Suprapubic skin (tissue), 4 donors: ENCODE measurements at regions not wholly inside any gene's neighbourhood (a gene's known extent, or its start where the extent isn't known, plus 50 kb on each side); places are given as distances from the start of the nearest gene placed in this dataset.

Source experiments
- DNase-seq, 2 donors: peaks; one replicate each; pipeline ENCODE4 v3.0.0-alpha.2; 2019; ENCODE audit warnings: low spot score in 2 of 2
- H3K27ac ChIP-seq: fragments of 200-600 bp; sonication (generic); one replicate; pipeline ENCODE4 v1.5.1; 2019
- H3K27me3 ChIP-seq: fragments of 200-600 bp; sonication (generic); one replicate; pipeline ENCODE4 v1.5.1; 2019
- H3K36me3 ChIP-seq: fragments of 200-600 bp; sonication (generic); one replicate; pipeline ENCODE4 v1.5.1; 2019
- H3K4me1 ChIP-seq: fragments of 200-600 bp; sonication (generic); one replicate; pipeline ENCODE4 v1.5.1; 2019
- H3K4me3 ChIP-seq: fragments of 200-600 bp; sonication (generic); one replicate; pipeline ENCODE4 v1.5.1; 2019; ENCODE audit warnings: mild to moderate bottlenecking
- H3K9me3 ChIP-seq: fragments of 200-600 bp; sonication (generic); one replicate; pipeline ENCODE4 v1.5.1; 2019
- CTCF ChIP-seq, 2 donors: fragments of 200-600 bp in 1 of 2; fragments of 450-650 bp in 1 of 2; sonication (generic) in 1 of 2; IDR thresholded peaks; one replicate each; pipeline ENCODE4 v1.5.1; 2016 to 2019; ENCODE audit warnings: antibody characterized with exemption in 2 of 2, mild to moderate bottlenecking in 1 of 2, moderate library complexity in 1 of 2
- EP300 ChIP-seq: sonication (generic); formaldehyde crosslinking; IDR thresholded peaks from one replicate; pipeline ENCODE4 v1.6.1; 2017; ENCODE audit warnings: antibody characterized with exemption
- POLR2A ChIP-seq, 2 donors: fragments of 450-650 bp; IDR thresholded peaks; one replicate each; pipeline ENCODE4 v1.6.1; 2017; ENCODE audit warnings: antibody characterized with exemption in 2 of 2, mild to moderate bottlenecking in 2 of 2, moderate library complexity in 2 of 2
- POLR2AphosphoS5 ChIP-seq, 3 donors: sonication (generic); formaldehyde crosslinking; IDR thresholded peaks; one replicate each; pipeline ENCODE4 v1.6.1; 2017; ENCODE audit warnings: antibody characterized with exemption in 3 of 3
- WGBS: methylation state at CpG from one replicate; pipeline ENCODE4 v1.1.5; 2018; 5-methylcytosine and 5-hydroxymethylcytosine counted together

DNA sequence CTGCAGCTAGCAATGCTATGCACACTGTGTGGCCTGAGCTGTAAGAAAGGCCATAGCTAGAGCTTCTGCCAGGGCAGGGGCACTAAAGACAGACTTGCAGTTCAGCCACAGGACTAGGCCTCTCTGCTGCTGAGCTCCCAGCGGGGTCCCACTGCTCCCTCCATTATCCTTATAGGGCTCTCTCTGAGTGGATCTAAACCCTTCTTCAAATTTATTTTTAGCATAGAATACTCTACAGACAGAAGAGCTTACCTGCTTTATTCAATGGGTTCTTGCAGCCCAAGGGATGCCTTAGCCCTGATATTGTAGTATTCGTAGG is 100.9 kb upstream of the MLN start:
- no peaks in the 10 kb centered on the region for H3K36me3 ChIP-seq
- H3K27ac ChIP-seq = no peak overlapping the region
- H3K9me3 ChIP-seq = no peaks in the 10 kb centered on the region
- peaks cover 13% of the 10 kb centered on the region for H3K27me3 ChIP-seq
- TF ChIP-seq POLR2AphosphoS5 (IDR thresholded peaks at IDR 0.05) (no peak), EP300 (no peak), POLR2A (IDR thresholded peaks at IDR 0.05) (no peak), CTCF (IDR thresholded peaks at IDR 0.05) (no peak)
- H3K4me3 ChIP-seq = no peak overlapping the region
- H3K4me1 ChIP-seq = peaks cover 8% of the 10 kb centered on the region
- DNase-seq = no peak
- 91% methylated on average over 2 of the region's 2 CpGs for WGBS

DNA sequence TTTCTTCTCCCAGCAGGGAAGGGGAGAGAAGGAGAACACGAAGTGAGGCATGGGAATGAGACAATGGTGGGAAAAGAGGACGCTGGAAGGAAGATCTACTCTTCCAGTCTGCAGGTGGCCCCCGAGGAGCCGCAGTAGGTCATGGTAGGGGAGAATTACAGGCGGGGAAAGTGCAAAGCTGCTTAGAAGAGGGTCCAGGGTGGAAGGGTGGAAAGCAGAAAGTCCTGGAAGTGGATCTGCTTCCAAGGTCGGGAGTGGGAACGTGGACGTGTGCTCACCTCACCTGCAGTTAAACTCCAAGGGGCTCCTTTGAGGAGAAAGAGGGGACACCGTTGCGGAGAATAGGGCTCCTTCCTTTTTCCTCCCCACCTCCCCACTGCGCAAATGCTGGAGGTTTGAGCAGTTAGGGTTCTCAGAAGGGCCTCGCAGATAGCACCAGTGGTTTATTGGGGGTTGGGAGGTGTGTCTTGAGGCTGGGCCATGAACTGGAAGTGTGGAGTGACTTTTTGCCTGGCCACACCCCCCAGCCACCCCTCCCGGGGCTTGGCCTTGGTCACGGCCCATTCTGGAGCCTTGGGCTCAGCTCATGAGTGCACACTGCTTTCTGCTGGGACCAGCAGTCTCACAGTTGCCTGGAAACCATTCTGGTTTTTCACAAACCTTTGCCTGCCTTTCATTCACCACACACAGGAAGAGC is 100.4 kb upstream of the MLN start:
- 72% methylated on average over 12 of the region's 14 CpGs for WGBS
- Histone ChIP-seq H3K4me1 (peaks cover 8% of the 10 kb centered on the region), H3K27me3 (peaks cover 18% of the 10 kb centered on the region), H3K36me3 (no peaks in the 10 kb centered on the region), H3K27ac (no peak overlapping the region), H3K4me3 (no peak overlapping the region), H3K9me3 (no peaks in the 10 kb centered on the region)
- DNase-seq = no peak
- no peak for TF ChIP-seq POLR2AphosphoS5 (IDR thresholded peaks at IDR 0.05)
- TF ChIP-seq CTCF (IDR thresholded peaks at IDR 0.05) = no peak
- TF ChIP-seq EP300 = no peak
- TF ChIP-seq POLR2A (IDR thresholded peaks at IDR 0.05) = no peak

GRCh38 chr6:33903579-33903978 is 99.8 kb upstream of the MLN start:
- Histone ChIP-seq H3K27ac (no peak overlapping the region), H3K36me3 (no peaks in the 10 kb centered on the region), H3K4me3 (no peak overlapping the region), H3K9me3 (no peaks in the 10 kb centered on the region), H3K4me1 (peaks cover 8% of the 10 kb centered on the region), H3K27me3 (peaks cover 19% of the 10 kb centered on the region)
- WGBS = 96% methylated on average over 5 of the region's 5 CpGs
- DNase-seq = no peak
- TF ChIP-seq POLR2AphosphoS5 (IDR thresholded peaks at IDR 0.05) (no peak), EP300 (no peak), CTCF (IDR thresholded peaks at IDR 0.05) (no peak), POLR2A (IDR thresholded peaks at IDR 0.05) (no peak)

- Histone ChIP-seq H3K27me3 (peaks cover 19% of the 10 kb centered on the region), H3K4me3 (no peak overlapping the region), H3K9me3 (no peaks in the 10 kb centered on the region), H3K4me1 (peaks cover 9% of the 10 kb centered on the region), H3K36me3 (no peaks in the 10 kb centered on the region), H3K27ac (no peak overlapping the region)
- DNase-seq = no peak
- 88% methylated on average over 3 of the region's 3 CpGs for WGBS
- TF ChIP-seq POLR2AphosphoS5 (IDR thresholded peaks at IDR 0.05) (no peak), CTCF (IDR thresholded peaks at IDR 0.05) (no peak), EP300 (no peak), POLR2A (IDR thresholded peaks at IDR 0.05) (no peak)
These were observed 98.7 kb upstream of the MLN start for GRCh38 chr6:33902457-33902853.

DNA sequence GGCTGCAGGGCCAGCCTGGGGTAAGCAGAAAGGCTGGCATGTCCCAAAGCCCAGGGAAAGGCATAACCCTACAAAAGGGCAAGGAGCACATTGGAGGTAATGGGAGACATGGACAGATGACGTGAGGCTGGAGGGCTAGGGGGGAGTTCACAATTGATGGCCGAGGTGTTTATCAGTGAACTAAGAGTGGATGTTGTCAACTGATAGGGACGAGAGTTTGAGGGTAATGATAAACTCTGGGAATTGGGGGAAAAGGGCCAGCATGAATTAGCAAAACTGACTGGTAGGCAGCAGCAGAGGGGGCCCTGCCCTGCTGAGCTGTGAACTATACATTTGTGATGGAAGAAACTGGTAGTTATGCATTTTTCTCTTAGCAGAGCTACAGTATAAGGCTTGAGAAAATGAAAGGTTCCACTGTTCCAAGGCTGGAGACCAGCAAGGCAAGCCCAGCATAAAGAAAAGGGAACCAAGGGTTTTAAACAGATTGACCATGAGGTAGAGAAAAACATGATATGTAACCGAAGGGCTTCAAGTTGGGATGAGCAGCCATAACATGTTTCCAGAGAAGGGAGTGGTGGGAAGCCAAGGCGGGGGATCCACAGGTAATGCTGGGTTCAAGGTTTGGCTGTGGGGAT is 98.1 kb upstream of the MLN start:
- Histone ChIP-seq H3K27ac (no peak overlapping the region), H3K36me3 (no peaks in the 10 kb centered on the region), H3K4me1 (peaks cover 14% of the 10 kb centered on the region), H3K4me3 (no peak overlapping the region), H3K9me3 (no peaks in the 10 kb centered on the region), H3K27me3 (peaks cover 19% of the 10 kb centered on the region)
- DNase-seq = no peak
- TF ChIP-seq POLR2A (IDR thresholded peaks at IDR 0.05) (no peak), CTCF (IDR thresholded peaks at IDR 0.05) (no peak), POLR2AphosphoS5 (IDR thresholded peaks at IDR 0.05) (no peak), EP300 (no peak)
- 89% methylated on average over 5 of the region's 5 CpGs for WGBS
